NCI-H187 (cell line): ENCODE measurements at regions not wholly inside any gene's neighbourhood (a gene's known extent, or its start where the extent isn't known, plus 50 kb on each side); places are given as distances from the start of the nearest gene placed in this dataset.

ENCODE experiments used
- DNase-seq, 2 experiments: peaks; one replicate each; lab custom pipeline; 2025; lab: John Stamatoyannopoulos, UW

- DNase-seq, result no peak
Measured at GRCh38 chr13:30031488-30031887, 181.1 kb upstream of the UBL3 start.

GRCh38 chr13:30030141-30030750, 179.8 kb upstream of the UBL3 start:
- DNase-seq, result no peak

- no peak for DNase-seq
Measured at GRCh38 chr13:30027569-30028455, 177.4 kb upstream of the UBL3 start.

- no peak for DNase-seq
Measured at GRCh38 chr13:30026909-30027308, 176.5 kb upstream of the UBL3 start.

GRCh38 chr13:30026093-30026492, 175.7 kb upstream of the UBL3 start:
- DNase-seq, result no peak

GRCh38 chr13:30025351-30025750, 174.9 kb upstream of the UBL3 start:
- DNase-seq, result no peak

GRCh38 chr13:30024125-30024865, 173.9 kb upstream of the UBL3 start:
- DNase-seq, result no peak

- no peak for DNase-seq
Measured at GRCh38 chr13:30023196-30023895, 172.9 kb upstream of the UBL3 start.

GRCh38 chr13:30022796-30023195, 172.4 kb upstream of the UBL3 start:
- no peak for DNase-seq

- DNase-seq, result no peak
Measured at GRCh38 chr13:30022256-30022655, 171.8 kb upstream of the UBL3 start.

GRCh38 chr13:30021611-30022010, 171.2 kb upstream of the UBL3 start:
- no peak for DNase-seq

GRCh38 chr13:30020726-30021312, 170.4 kb upstream of the UBL3 start:
- no peak for DNase-seq

GRCh38 chr13:30019648-30020626, 169.5 kb upstream of the UBL3 start:
- no peak for DNase-seq

GRCh38 chr13:30017880-30018279, 167.5 kb upstream of the UBL3 start:
- DNase-seq, result no peak

- DNase-seq, result no peak
Measured at GRCh38 chr13:30016398-30016797, 166.0 kb upstream of the UBL3 start.

- no peak for DNase-seq
Measured at GRCh38 chr13:30009411-30009810, 159.0 kb upstream of the UBL3 start.

GRCh38 chr13:30006246-30006645, 155.8 kb upstream of the UBL3 start:
- DNase-seq, result no peak

GRCh38 chr13:30004204-30004603, 153.8 kb upstream of the UBL3 start:
- DNase-seq, result no peak

GRCh38 chr13:30002577-30002976, 152.2 kb upstream of the UBL3 start:
- no peak for DNase-seq

- no peak for DNase-seq
Measured at GRCh38 chr13:30000370-30000765, 150.0 kb upstream of the UBL3 start.
